HUDEP-2 (cell line): ENCODE measurements at regions not wholly inside any gene's neighbourhood (a gene's known extent, or its start where the extent isn't known, plus 50 kb on each side); places are given as distances from the start of the nearest gene placed in this dataset.

Source experiments
- DNase-seq, 76 experiments: peaks; one replicate each; lab custom pipeline; 2025; ENCODE audit not compliant: unreplicated experiment in 76 of 76; lab: John Stamatoyannopoulos, UW

GRCh38 chr3:174636451-174636850, 222.7 kb upstream of the NAALADL2 start:
- DNase-seq = no peak

GRCh38 chr3:174639406-174639805, 219.7 kb upstream of the NAALADL2 start:
- DNase-seq = no peak

- DNase-seq = no peak
Measured at GRCh38 chr3:174639970-174640369, 219.2 kb upstream of the NAALADL2 start.

GRCh38 chr3:174640932-174641331, 218.2 kb upstream of the NAALADL2 start:
- no peak for DNase-seq

- DNase-seq = no peak
Measured at GRCh38 chr3:174644287-174644686, 214.8 kb upstream of the NAALADL2 start.

GRCh38 chr3:174651951-174652350, 207.2 kb upstream of the NAALADL2 start:
- no peak for DNase-seq

- DNase-seq = no peak
Measured at GRCh38 chr3:174659511-174659910, 199.6 kb upstream of the NAALADL2 start.

- DNase-seq = no peak
Measured at GRCh38 chr3:174662653-174663052, 196.5 kb upstream of the NAALADL2 start.

GRCh38 chr3:174667386-174667785, 191.7 kb upstream of the NAALADL2 start:
- no peak for DNase-seq

- no peak for DNase-seq
Measured at GRCh38 chr3:174675406-174675805, 183.7 kb upstream of the NAALADL2 start.

GRCh38 chr3:174681784-174682183, 177.3 kb upstream of the NAALADL2 start:
- DNase-seq = no peak

- DNase-seq = no peak
Measured at GRCh38 chr3:174685796-174686195, 173.3 kb upstream of the NAALADL2 start.

GRCh38 chr3:174697310-174697709, 161.8 kb upstream of the NAALADL2 start:
- no peak for DNase-seq

- DNase-seq = no peak
Measured at GRCh38 chr3:174700736-174701135, 158.4 kb upstream of the NAALADL2 start.

- DNase-seq = no peak
Measured at GRCh38 chr3:174710612-174711011, 148.5 kb upstream of the NAALADL2 start.

- no peak for DNase-seq
Measured at GRCh38 chr3:174715386-174715785, 143.7 kb upstream of the NAALADL2 start.

- DNase-seq = no peak
Measured at GRCh38 chr3:174716956-174717505, 142.1 kb upstream of the NAALADL2 start.

- DNase-seq = no peak
Measured at GRCh38 chr3:174720717-174721116, 138.4 kb upstream of the NAALADL2 start.

GRCh38 chr3:174725303-174725702, 133.8 kb upstream of the NAALADL2 start:
- DNase-seq = no peak

GRCh38 chr3:174737966-174738365, 121.2 kb upstream of the NAALADL2 start:
- no peak for DNase-seq

- no peak for DNase-seq
Measured at GRCh38 chr3:174749143-174749542, 110.0 kb upstream of the NAALADL2 start.

- no peak for DNase-seq
Measured at GRCh38 chr3:174755833-174756829, 103.0 kb upstream of the NAALADL2 start.
